ENCODE measurements at regions not wholly inside any gene's neighbourhood (a gene's known extent, or its start where the extent isn't known, plus 50 kb on each side); places are given as distances from the start of the nearest gene placed in this dataset.
A peak's percentile ranks its signal among the peaks of the same experiment; 100 is the strongest.

- no peak overlapping the region for H2AFZ ChIP-seq (ENCODE audit: low read length)
- no peaks in the 10 kb centered on the region for H3K4me1 ChIP-seq (ENCODE audit: low read length)
- H3K9me3 ChIP-seq (ENCODE audit: low read length): no peaks in the 10 kb centered on the region
- no peaks in the 10 kb centered on the region for H3K27me3 ChIP-seq (ENCODE audit: low read length)
- H3K36me3 ChIP-seq (ENCODE audit: insufficient read depth, low read length): no peaks in the 10 kb centered on the region
- no peak overlapping the region for H3K9ac ChIP-seq (ENCODE audit: low read length)
- no peak overlapping the region for H3K4me3 ChIP-seq (ENCODE audit: low read length)
- no peak overlapping the region for H3K27ac ChIP-seq (ENCODE audit: low read length)
- H4K20me1 ChIP-seq (ENCODE audit: insufficient read depth, low read depth, low read length): no peaks in the 10 kb centered on the region
- H3K4me2 ChIP-seq (ENCODE audit: low read depth, low read length, poor library complexity, severe bottlenecking): no peak overlapping the region
- DNase-seq: peak; percentile 57
- H3K79me2 ChIP-seq (ENCODE audit: low read length): no peaks in the 10 kb centered on the region
- H3K9me2 ChIP-seq (replicated peaks; ENCODE audit: insufficient read depth, low read length): no peaks in the 10 kb centered on the region
Observed at GRCh38 chr11:57131080-57131790, 50.5 kb upstream of the LRRC55 start.

All from Karpas-422 (cell line).